GM12892 (cell line): ENCODE measurements at regions not wholly inside any gene's neighbourhood (a gene's known extent, or its start where the extent isn't known, plus 50 kb on each side); places are given as distances from the start of the nearest gene placed in this dataset.

Experiments
- POLR2A ChIP-seq: IDR thresholded peaks from 2 replicates; pipeline ENCODE4 v1.6.1; 2011; ENCODE audit warnings: low read depth, low read length, control low read depth
- POLR2AphosphoS5 ChIP-seq: IDR thresholded peaks from 2 replicates; pipeline ENCODE4 v1.6.1; 2011; ENCODE audit warnings: low read depth, low read length, control low read depth

DNA sequence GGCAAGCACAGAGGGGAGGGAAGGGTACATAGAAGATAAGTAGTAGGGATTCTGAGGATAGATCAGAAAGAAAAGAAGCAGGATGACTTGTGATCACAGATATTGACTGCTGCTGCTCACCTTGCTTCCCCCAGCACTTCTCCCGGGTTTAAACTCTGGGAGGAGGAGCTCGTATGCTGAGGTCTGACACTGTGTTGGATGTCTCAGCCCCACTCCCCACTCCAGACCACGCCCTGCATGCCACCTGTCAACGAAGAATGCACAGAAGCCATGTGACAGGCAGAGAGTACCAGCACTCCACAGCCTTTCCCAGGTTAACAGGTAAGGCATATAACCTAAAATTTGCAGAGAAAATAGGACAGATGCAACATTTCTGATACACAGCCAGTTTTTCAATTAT lies 388.9 kb downstream of the TNS3 start:
- TF ChIP-seq POLR2A, result no peak
- TF ChIP-seq POLR2AphosphoS5, result no peak
